ENCODE measurements at regions not wholly inside any gene's neighbourhood (a gene's known extent, or its start where the extent isn't known, plus 50 kb on each side); places are given as distances from the start of the nearest gene placed in this dataset.

GRCh38 chr11:69878927-69879728 lies 59.9 kb upstream of the FGF3 start:
- peaks cover 2% of the 10 kb centered on the region for H3K4me1 Mint-ChIP-seq
- no peak overlapping the region for H3K27ac ChIP-seq (ENCODE audit: low read depth, low read length)
- TF ChIP-seq, protein P1, sequence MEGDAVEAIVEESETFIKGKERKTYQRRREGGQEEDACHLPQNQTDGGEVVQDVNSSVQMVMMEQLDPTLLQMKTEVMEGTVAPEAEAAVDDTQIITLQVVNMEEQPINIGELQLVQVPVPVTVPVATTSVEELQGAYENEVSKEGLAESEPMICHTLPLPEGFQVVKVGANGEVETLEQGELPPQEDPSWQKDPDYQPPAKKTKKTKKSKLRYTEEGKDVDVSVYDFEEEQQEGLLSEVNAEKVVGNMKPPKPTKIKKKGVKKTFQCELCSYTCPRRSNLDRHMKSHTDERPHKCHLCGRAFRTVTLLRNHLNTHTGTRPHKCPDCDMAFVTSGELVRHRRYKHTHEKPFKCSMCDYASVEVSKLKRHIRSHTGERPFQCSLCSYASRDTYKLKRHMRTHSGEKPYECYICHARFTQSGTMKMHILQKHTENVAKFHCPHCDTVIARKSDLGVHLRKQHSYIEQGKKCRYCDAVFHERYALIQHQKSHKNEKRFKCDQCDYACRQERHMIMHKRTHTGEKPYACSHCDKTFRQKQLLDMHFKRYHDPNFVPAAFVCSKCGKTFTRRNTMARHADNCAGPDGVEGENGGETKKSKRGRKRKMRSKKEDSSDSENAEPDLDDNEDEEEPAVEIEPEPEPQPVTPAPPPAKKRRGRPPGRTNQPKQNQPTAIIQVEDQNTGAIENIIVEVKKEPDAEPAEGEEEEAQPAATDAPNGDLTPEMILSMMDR (conservative IDR thresholded peaks at IDR 0.05): no peak
- H3K9me3 ChIP-seq (ENCODE audit: control insufficient read depth, low read length): no peaks in the 10 kb centered on the region
- H3K27me3 Mint-ChIP-seq (ENCODE audit: insufficient read depth): peaks cover 1% of the 10 kb centered on the region
- no peak overlapping the region for H3K4me3 Mint-ChIP-seq
- no peaks in the 10 kb centered on the region for H3K27me3 ChIP-seq (ENCODE audit: control insufficient read depth, insufficient read depth, low read length, poor library complexity, severe bottlenecking)
- H3K27ac Mint-ChIP-seq: no peak overlapping the region
- DNase-seq: peak; percentile 49
- H3K9ac ChIP-seq (ENCODE audit: extremely low read depth, low read length, poor library complexity, severe bottlenecking): no peak overlapping the region
- H3K9me3 Mint-ChIP-seq: no peaks in the 10 kb centered on the region
- H3K4me3 ChIP-seq (ENCODE audit: low read length): no peak overlapping the region
- H3K36me3 Mint-ChIP-seq (ENCODE audit: low read depth): no peaks in the 10 kb centered on the region
- no peaks in the 10 kb centered on the region for H3K4me1 ChIP-seq (ENCODE audit: control insufficient read depth, insufficient read depth, low read length)
- no peaks in the 10 kb centered on the region for H3K36me3 ChIP-seq (ENCODE audit: control insufficient read depth, insufficient read depth, low read length)
- WGBS, 2 experiments (ENCODE audit: insufficient coverage in 1 of 2, insufficient read length in 1 of 2): 79 to 93% methylated on average over 4 to 11 of the region's 11 CpGs

DNA sequence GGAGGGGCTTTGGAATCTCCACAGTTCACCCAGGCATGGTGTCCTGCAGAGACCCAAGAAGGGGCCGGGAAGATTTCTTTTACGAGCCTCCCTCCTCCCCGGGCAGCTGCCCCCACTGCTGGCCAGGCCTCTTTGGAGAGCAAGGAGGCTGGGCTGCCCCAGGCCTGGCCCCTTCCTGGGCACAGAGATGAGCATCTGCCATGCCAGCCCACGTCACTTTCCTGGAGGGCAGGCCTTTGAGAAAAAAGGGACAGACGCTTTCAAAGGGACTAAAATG lies 60.5 kb upstream of the FGF3 start:
- H3K4me1 Mint-ChIP-seq: peaks cover 2% of the 10 kb centered on the region
- H3K27me3 Mint-ChIP-seq (ENCODE audit: insufficient read depth): peaks cover 1% of the 10 kb centered on the region
- no peak for DNase-seq

GRCh38 chr11:69880041-69880825 lies 61.0 kb upstream of the FGF3 start:
- Histone ChIP-seq H3K27ac (ENCODE audit: low read depth, low read length) (no peak overlapping the region), H3K27me3 (ENCODE audit: control insufficient read depth, insufficient read depth, low read length, poor library complexity, severe bottlenecking) (no peaks in the 10 kb centered on the region), H3K4me1 (ENCODE audit: control insufficient read depth, insufficient read depth, low read length) (no peaks in the 10 kb centered on the region), H3K4me3 (ENCODE audit: low read length) (no peak overlapping the region), H3K9me3 (ENCODE audit: control insufficient read depth, low read length) (no peaks in the 10 kb centered on the region), H3K36me3 (ENCODE audit: control insufficient read depth, insufficient read depth, low read length) (no peaks in the 10 kb centered on the region), H3K9ac (ENCODE audit: extremely low read depth, low read length, poor library complexity, severe bottlenecking) (no peak overlapping the region)
- no peaks in the 10 kb centered on the region for H3K4me1 Mint-ChIP-seq
- no peak overlapping the region for H3K27ac Mint-ChIP-seq
- TF ChIP-seq, protein P1 (conservative IDR thresholded peaks at IDR 0.05): no peak
- peak; percentile 31 for DNase-seq
- WGBS, 2 experiments (ENCODE audit: insufficient coverage in 1 of 2, insufficient read length in 1 of 2): 81 to 85% methylated on average over 9 to 18 of the region's 18 CpGs
- H3K4me3 Mint-ChIP-seq: no peak overlapping the region
- no peaks in the 10 kb centered on the region for H3K27me3 Mint-ChIP-seq (ENCODE audit: insufficient read depth)
- no peaks in the 10 kb centered on the region for H3K36me3 Mint-ChIP-seq (ENCODE audit: low read depth)
- no peaks in the 10 kb centered on the region for H3K9me3 Mint-ChIP-seq

More for the DNA sequence above, 60.5 kb upstream of the FGF3 start:
- no peaks in the 10 kb centered on the region for H3K36me3 ChIP-seq (ENCODE audit: control insufficient read depth, insufficient read depth, low read length)
- H3K4me3 ChIP-seq (ENCODE audit: low read length): no peak overlapping the region
- no peak overlapping the region for H3K27ac ChIP-seq (ENCODE audit: low read depth, low read length)
- H3K9me3 ChIP-seq (ENCODE audit: control insufficient read depth, low read length): no peaks in the 10 kb centered on the region
- no peak overlapping the region for H3K9ac ChIP-seq (ENCODE audit: extremely low read depth, low read length, poor library complexity, severe bottlenecking)
- TF ChIP-seq, protein P1 (conservative IDR thresholded peaks at IDR 0.05): no peak
- H3K4me1 ChIP-seq (ENCODE audit: control insufficient read depth, insufficient read depth, low read length): no peaks in the 10 kb centered on the region
- WGBS, 2 experiments (ENCODE audit: insufficient coverage in 1 of 2, insufficient read length in 1 of 2): 62 to 84% methylated on average over 3 to 5 of the region's 5 CpGs
- H3K27me3 ChIP-seq (ENCODE audit: control insufficient read depth, insufficient read depth, low read length, poor library complexity, severe bottlenecking): no peaks in the 10 kb centered on the region
- H3K36me3 Mint-ChIP-seq (ENCODE audit: low read depth): no peaks in the 10 kb centered on the region
- no peak overlapping the region for H3K27ac Mint-ChIP-seq
- no peak overlapping the region for H3K4me3 Mint-ChIP-seq
- no peaks in the 10 kb centered on the region for H3K9me3 Mint-ChIP-seq

Data from endodermal cell (in vitro differentiated cells).